AG10803 (cell line): ENCODE measurements at regions not wholly inside any gene's neighbourhood (a gene's known extent, or its start where the extent isn't known, plus 50 kb on each side); places are given as distances from the start of the nearest gene placed in this dataset.

Experiments used
- DNase-seq: peaks from one replicate; pipeline ENCODE4 v3.0.0; 2010; ENCODE audit warnings: low read depth
- H3K4me3 ChIP-seq: 2 replicates; pipeline ENCODE4 v1.5.1; 2011; ENCODE audit warnings: mild to moderate bottlenecking, low read length, control low read depth
- TF ChIP-seq, protein P1 (sequence below): conservative IDR thresholded peaks from 2 replicates; pipeline ENCODE4 v1.5.1; 2011; ENCODE audit warnings: mild to moderate bottlenecking, low read length, control low read depth, inconsistent platforms

DNA sequence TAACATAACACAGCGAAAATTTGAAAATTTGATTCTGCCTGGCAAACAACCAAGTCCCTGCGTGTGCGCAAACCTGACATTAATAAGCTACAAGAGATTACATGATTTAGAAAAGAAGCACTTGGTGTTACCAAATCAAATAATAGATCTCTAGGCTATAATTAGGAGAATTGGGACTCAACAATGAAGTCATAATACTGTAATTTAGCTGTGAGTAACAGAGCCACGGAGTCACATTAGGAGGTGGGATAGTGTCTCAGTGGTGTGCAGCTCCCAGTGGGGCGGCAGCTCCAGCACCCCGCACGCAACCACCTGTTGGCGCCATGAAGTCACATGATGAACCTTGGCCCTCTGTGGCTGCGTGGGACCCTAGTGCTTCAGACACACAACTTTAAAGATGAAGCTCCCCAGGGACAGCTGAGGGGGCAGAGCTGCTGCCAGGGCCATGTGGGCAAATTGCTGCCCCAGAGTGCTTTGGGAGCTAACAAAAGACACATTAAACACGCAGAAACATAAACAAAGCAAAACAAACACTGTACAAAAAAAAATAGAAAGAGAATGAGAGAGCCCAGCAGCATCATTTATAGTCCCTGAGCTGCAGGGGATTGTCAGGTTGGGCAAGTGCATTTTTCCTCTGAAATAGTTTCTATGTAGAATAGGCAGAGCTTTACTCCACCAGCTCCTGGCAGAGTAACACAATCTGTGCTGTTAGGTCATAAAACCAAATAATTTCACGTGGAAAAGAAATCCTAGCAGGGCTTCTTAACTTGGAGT is 605.6 kb downstream of the SOX6 start:
- H3K4me3 ChIP-seq = no peak overlapping the region
- TF ChIP-seq, protein P1, sequence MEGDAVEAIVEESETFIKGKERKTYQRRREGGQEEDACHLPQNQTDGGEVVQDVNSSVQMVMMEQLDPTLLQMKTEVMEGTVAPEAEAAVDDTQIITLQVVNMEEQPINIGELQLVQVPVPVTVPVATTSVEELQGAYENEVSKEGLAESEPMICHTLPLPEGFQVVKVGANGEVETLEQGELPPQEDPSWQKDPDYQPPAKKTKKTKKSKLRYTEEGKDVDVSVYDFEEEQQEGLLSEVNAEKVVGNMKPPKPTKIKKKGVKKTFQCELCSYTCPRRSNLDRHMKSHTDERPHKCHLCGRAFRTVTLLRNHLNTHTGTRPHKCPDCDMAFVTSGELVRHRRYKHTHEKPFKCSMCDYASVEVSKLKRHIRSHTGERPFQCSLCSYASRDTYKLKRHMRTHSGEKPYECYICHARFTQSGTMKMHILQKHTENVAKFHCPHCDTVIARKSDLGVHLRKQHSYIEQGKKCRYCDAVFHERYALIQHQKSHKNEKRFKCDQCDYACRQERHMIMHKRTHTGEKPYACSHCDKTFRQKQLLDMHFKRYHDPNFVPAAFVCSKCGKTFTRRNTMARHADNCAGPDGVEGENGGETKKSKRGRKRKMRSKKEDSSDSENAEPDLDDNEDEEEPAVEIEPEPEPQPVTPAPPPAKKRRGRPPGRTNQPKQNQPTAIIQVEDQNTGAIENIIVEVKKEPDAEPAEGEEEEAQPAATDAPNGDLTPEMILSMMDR = no peak
- no peak for DNase-seq

DNA sequence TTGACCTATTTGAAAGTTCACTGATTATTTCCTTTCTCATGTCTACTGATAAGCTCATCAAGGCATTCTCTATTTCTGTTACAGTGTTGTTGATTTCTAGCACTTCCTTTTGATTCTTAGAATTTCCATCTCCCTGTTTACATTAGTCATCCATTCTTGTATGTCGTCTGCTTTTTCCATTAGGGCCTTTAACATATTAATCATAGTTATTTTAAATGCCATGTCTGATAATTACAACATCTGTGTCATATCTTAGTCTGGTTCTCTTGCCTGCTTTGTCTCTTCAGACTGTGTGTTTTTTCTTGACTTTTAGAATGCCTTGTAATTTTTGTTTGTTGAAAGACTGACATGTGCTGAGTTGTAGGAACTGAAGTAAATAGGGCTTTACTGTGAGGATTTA is 602.1 kb downstream of the SOX6 start:
- DNase-seq = no peak
- TF ChIP-seq, protein P1 = no peak

DNA sequence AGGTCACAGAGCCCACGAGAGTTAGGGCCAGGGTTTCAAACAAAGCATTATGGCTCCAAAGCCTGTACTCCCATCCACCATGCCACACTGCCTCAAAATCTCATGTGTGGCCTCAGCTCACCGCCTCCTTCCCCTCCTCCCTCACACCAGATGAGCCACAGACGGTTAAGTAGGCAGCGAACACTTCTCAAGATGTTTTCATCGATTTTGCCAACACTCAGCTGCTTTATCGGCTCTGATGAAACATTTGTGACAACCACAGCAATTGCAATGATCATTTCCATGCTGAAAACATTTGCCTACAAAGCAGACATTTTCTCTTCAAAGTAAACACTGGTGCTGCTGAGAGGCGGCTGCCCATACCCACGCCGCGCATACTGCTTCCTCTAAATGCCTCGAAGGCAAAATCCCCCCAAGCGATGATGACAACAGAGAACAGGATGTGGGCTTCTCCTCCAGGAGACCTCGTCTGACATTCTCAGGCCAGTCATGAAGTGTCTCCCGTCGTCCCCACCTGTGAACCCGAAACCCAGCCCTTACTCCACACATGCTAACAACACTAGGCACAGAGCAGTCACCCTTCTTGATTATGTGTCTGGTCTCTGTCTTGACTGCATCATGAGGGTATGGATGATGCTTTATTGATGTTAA is 599.2 kb downstream of the SOX6 start:
- DNase-seq = no peak
- TF ChIP-seq, protein P1 = no peak

More for the DNA sequence above, 602.1 kb downstream of the SOX6 start:
- H3K4me3 ChIP-seq = no peak overlapping the region

DNA sequence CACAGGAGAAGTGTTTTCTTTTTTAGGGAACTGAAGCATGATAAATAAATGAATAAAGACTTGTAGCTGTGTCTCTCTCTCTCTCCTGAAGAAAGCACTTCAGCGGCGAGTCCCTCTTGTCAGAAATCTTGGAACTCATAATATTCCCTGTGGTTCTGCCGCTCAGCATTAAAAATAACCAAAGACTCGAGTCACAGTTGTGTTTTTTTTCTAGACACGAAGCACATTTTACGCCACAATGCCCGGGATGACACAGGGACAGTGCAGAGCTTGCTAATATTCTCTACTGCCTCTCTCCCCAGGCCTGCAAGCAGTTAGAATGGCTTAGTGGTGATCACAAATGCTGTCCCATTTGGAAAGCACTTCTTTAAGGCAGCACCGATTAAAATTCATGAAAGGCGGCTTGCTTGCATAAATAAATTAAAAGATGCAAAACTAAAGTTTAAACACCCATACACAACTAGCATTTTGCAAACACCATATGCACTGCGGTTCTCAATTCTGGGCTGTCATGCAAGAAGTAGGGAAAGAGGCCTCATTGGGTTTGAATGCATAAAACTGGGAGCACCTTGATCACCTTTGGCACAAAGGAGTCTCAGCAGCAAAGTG is 597.4 kb downstream of the SOX6 start:
- TF ChIP-seq, protein P1 = no peak
- DNase-seq = no peak
- H3K4me3 ChIP-seq = no peak overlapping the region

More for the DNA sequence above, 599.2 kb downstream of the SOX6 start:
- H3K4me3 ChIP-seq = no peak overlapping the region

DNA sequence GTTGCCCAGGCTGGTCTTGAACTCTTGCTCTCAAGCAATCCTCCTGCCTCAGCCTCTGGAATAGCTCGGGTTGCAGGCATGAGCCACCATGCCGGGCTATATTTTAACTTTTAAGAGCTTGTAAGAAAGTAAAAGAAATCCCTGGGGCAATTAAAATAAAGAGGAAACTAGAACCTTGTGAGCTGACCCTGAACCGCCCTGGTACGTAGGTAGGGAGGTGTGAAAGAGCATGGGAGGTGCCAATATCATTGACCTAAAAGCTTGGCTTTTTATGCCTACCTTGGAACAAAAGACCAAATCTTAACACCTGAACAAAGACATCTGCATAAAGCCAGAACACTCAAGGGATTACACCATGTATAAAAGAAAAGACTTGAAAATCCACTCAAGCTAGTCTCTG is 595.1 kb downstream of the SOX6 start:
- no peak for DNase-seq
- TF ChIP-seq, protein P1 = no peak
- H3K4me3 ChIP-seq = no peak overlapping the region

DNA sequence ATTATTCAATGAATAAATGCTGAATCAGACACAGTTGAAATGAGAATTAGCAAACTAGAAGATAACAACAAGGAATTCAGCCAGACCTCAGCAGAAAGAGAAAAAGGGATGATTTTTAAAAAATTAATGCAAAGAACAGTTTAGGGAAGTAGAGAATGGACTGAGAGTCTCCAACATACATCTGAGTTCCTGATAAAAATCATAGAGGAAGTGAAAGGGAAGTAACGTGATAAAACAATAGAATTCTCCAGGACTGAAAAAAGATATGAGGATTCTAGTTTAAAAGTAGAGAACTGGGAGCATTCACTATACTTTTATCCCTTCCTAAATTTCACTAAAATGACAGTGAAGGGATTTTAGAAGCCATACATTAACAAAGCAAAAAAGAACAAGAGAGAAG is 592.0 kb downstream of the SOX6 start:
- DNase-seq = no peak
- TF ChIP-seq, protein P1 = no peak
- no peak overlapping the region for H3K4me3 ChIP-seq

DNA sequence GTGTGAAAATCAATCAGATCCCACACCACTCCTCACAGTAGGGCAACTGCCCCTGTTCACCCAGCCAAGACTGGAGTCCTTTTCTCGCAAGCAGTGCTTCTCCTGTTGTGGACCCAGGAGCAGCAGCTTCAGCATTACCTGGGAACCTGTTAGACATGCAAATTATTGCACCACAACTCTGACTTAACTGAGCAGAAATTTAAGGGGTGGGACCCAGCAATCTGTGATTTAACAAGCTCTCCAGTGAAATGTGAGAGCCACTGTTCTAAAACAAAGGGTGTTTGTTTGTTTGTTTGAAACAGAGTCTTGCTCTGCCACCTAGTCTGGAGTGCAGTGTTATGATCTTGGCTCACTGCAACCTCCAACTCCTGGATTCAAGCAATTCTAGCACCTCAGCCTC is 591.4 kb downstream of the SOX6 start:
- H3K4me3 ChIP-seq = no peak overlapping the region
- TF ChIP-seq, protein P1 = no peak
- DNase-seq = no peak
